H9 (cell line): ENCODE measurements at regions not wholly inside any gene's neighbourhood (a gene's known extent, or its start where the extent isn't known, plus 50 kb on each side); places are given as distances from the start of the nearest gene placed in this dataset.

Experiments used
- DNase-seq: peaks from one replicate; pipeline ENCODE4 v3.0.0-alpha.2; 2017
- H2AFZ ChIP-seq: one replicate; pipeline ENCODE4 v1.6.1; 2013; ENCODE audit warnings: mild to moderate bottlenecking, low read length, control low read depth, moderate library complexity
- H2AK5ac ChIP-seq: 2 replicates; pipeline ENCODE4 v1.6.1; 2013; ENCODE audit warnings: low read length, control low read depth, mixed read lengths; ENCODE audit not compliant: insufficient read length
- H2BK120ac ChIP-seq: one replicate; pipeline ENCODE4 v1.6.1; 2013; ENCODE audit warnings: low read depth, mild to moderate bottlenecking, low read length, control low read depth, inconsistent platforms; ENCODE audit not compliant: poor library complexity, severe bottlenecking
- H2BK12ac ChIP-seq: 2 replicates; pipeline ENCODE4 v1.6.1; 2013; ENCODE audit warnings: low read length, control low read depth, mixed read lengths, low read depth; ENCODE audit not compliant: insufficient read length
- H2BK15ac ChIP-seq: 2 replicates; pipeline ENCODE4 v1.6.1; 2013; ENCODE audit warnings: low read depth, low read length, control low read depth
- H2BK20ac ChIP-seq: one replicate; pipeline ENCODE4 v1.6.1; 2013; ENCODE audit warnings: low read depth, mild to moderate bottlenecking, low read length, control low read depth, inconsistent platforms; ENCODE audit not compliant: poor library complexity, severe bottlenecking
- H2BK5ac ChIP-seq: 2 replicates; pipeline ENCODE4 v1.6.1; 2013; ENCODE audit warnings: low read length, control low read depth, mixed read lengths; ENCODE audit not compliant: insufficient read length
- H3K14ac ChIP-seq: 2 replicates; pipeline ENCODE4 v1.6.1; 2013; ENCODE audit warnings: low read length, control low read depth; ENCODE audit not compliant: insufficient read depth
- H3K18ac ChIP-seq: 2 replicates; pipeline ENCODE4 v1.6.1; 2013; ENCODE audit warnings: low read depth, mild to moderate bottlenecking, mixed read lengths, low read length, control low read depth; ENCODE audit not compliant: insufficient read length
- H3K23ac ChIP-seq: 2 replicates; pipeline ENCODE4 v1.6.1; 2013; ENCODE audit warnings: low read length, control low read depth, mixed read lengths, low read depth; ENCODE audit not compliant: insufficient read length
- H3K23me2 ChIP-seq: 2 replicates; pipeline ENCODE4 v1.6.1; 2013; ENCODE audit warnings: low read depth, mild to moderate bottlenecking, mixed read lengths, low read length, control low read depth; ENCODE audit not compliant: insufficient read length, poor library complexity, severe bottlenecking
- H3K27ac ChIP-seq: 2 replicates; pipeline ENCODE4 v1.5.1; 2013; ENCODE audit warnings: low read length, control low read depth, mixed read lengths, low read depth; ENCODE audit not compliant: insufficient read length
- H3K27me3 ChIP-seq: 2 replicates; pipeline ENCODE4 v1.6.1; 2013; ENCODE audit warnings: low read length, control low read depth, inconsistent platforms; ENCODE audit not compliant: insufficient read depth
- H3K4ac ChIP-seq: 2 replicates; pipeline ENCODE4 v1.6.1; 2013; ENCODE audit warnings: low read depth, mild to moderate bottlenecking, control low read depth, inconsistent platforms, low read length, moderate library complexity
- H3K4me1 ChIP-seq: 2 replicates; pipeline ENCODE4 v1.6.1; 2013; ENCODE audit warnings: low read length, control low read depth, inconsistent platforms; ENCODE audit not compliant: insufficient read depth
- H3K4me2 ChIP-seq: 2 replicates; pipeline ENCODE4 v1.6.1; 2013; ENCODE audit warnings: low read length, control low read depth, mixed read lengths; ENCODE audit not compliant: insufficient read length, insufficient read depth
- H3K56ac ChIP-seq: 2 replicates; pipeline ENCODE4 v1.6.1; 2013; ENCODE audit warnings: low read depth, mild to moderate bottlenecking, mixed read lengths, low read length, control low read depth; ENCODE audit not compliant: insufficient read length
- H3K79me1 ChIP-seq: 2 replicates; pipeline ENCODE4 v1.6.1; 2013; ENCODE audit warnings: low read depth, mild to moderate bottlenecking, moderate library complexity, low read length, control low read depth, inconsistent platforms; ENCODE audit not compliant: insufficient read depth, poor library complexity, severe bottlenecking
- H3K79me2 ChIP-seq: 2 replicates; pipeline ENCODE4 v1.6.1; 2013; ENCODE audit warnings: low read length, control low read depth, inconsistent platforms; ENCODE audit not compliant: insufficient read depth
- H3K9ac ChIP-seq: 2 replicates; pipeline ENCODE4 v1.6.1; 2013; ENCODE audit warnings: low read length, control low read depth, mixed read lengths; ENCODE audit not compliant: insufficient read length; ENCODE audit errors: extremely low read depth
- H3K9me3 ChIP-seq: one replicate; pipeline ENCODE4 v1.6.1; 2013; ENCODE audit warnings: low read depth, low read length, inconsistent platforms; ENCODE audit not compliant: control insufficient read depth
- H3T11ph ChIP-seq: one replicate; pipeline ENCODE4 v1.6.1; 2013; ENCODE audit warnings: mild to moderate bottlenecking, low read length, control low read depth, inconsistent platforms
- H4K20me1 ChIP-seq: one replicate; pipeline ENCODE4 v1.6.1; 2013; ENCODE audit not compliant: control insufficient read depth, insufficient read length, insufficient read depth
- H4K5ac ChIP-seq: 2 replicates; pipeline ENCODE4 v1.6.1; 2013; ENCODE audit warnings: low read depth, mild to moderate bottlenecking, mixed read lengths, low read length, control low read depth; ENCODE audit not compliant: insufficient read length
- H4K8ac ChIP-seq: replicated peaks from 2 replicates; pipeline ENCODE4 v1.6.1; 2013; ENCODE audit warnings: low read length, control low read depth, mixed read lengths, low read depth; ENCODE audit not compliant: insufficient read length
- H4K91ac ChIP-seq: 2 replicates; pipeline ENCODE4 v1.6.1; 2013; ENCODE audit warnings: low read depth, mild to moderate bottlenecking, moderate library complexity, mixed read lengths, low read length, control low read depth; ENCODE audit not compliant: insufficient read length
- H3K27ac Mint-ChIP-seq, 3 experiments: 2 replicates in 2 of 3; 3 replicates in 1 of 3; pipeline ENCODE4 v1.8.0; 2020 to 2021; ENCODE audit warnings: mixed read lengths in 3 of 3, mild to moderate bottlenecking in 1 of 3, moderate library complexity in 1 of 3
- H3K27me3 Mint-ChIP-seq: 2 replicates; pipeline ENCODE4 v1.8.0; 2021; ENCODE audit warnings: low read depth, mild to moderate bottlenecking, moderate library complexity, mixed read lengths
- H3K36me3 Mint-ChIP-seq, 3 experiments: 2 replicates in 2 of 3; 3 replicates in 1 of 3; pipeline ENCODE4 v1.8.0; 2020 to 2021; ENCODE audit warnings: low read depth in 3 of 3, mixed read lengths in 3 of 3; ENCODE audit not compliant: insufficient read depth in 1 of 3
- H3K4me1 Mint-ChIP-seq, 2 experiments: 2 replicates each; pipeline ENCODE4 v1.8.0; 2020; ENCODE audit warnings: mixed read lengths in 2 of 2
- H3K4me3 Mint-ChIP-seq, 2 experiments: 2 replicates in 1 of 2; 3 replicates in 1 of 2; pipeline ENCODE4 v1.8.0; 2020 to 2021; ENCODE audit warnings: mild to moderate bottlenecking in 2 of 2, mixed read lengths in 2 of 2, moderate library complexity in 1 of 2
- H3K9me3 Mint-ChIP-seq, 2 experiments: 2 replicates in 1 of 2; 3 replicates in 1 of 2; pipeline ENCODE4 v1.8.0; 2020; ENCODE audit warnings: mild to moderate bottlenecking in 2 of 2, mixed read lengths in 2 of 2, moderate library complexity in 1 of 2
- CTCF ChIP-seq: fragments of 200-600 bp; sonication (generic); conservative IDR thresholded peaks from 3 replicates; pipeline ENCODE4 v1.8.0; 2021; ENCODE audit warnings: antibody characterized with exemption, mild to moderate bottlenecking
- WGBS: extraction: QIAGEN DNeasy Blood & Tissue Kit; methylation state at CpG from one replicate; pipeline ENCODE4 v1.1.7; 2013; ENCODE audit warnings: missing lambda C conversion rate, low lambda C conversion rate, mixed read lengths; ENCODE audit not compliant: insufficient read length; ENCODE audit errors: extremely low coverage; 5-methylcytosine and 5-hydroxymethylcytosine counted together

GRCh38 chr5:17413691-17414090, 84.3 kb upstream of the TAF11L2 start:
- Histone ChIP-seq H2BK15ac (no peak overlapping the region), H3K79me2 (no peaks in the 10 kb centered on the region), H2BK20ac (no peak overlapping the region), H3K23me2 (no peaks in the 10 kb centered on the region), H3K9ac (no peak overlapping the region), H4K5ac (no peak overlapping the region), H4K8ac (no peak overlapping the region), H2AK5ac (no peak overlapping the region), H3K79me1 (no peaks in the 10 kb centered on the region), H3K9me3 (no peaks in the 10 kb centered on the region), H3K4me1 (peaks cover 5% of the 10 kb centered on the region; the same call in 1 of the 2 replicates), H2AFZ (no peak overlapping the region), H3K27ac (no peak overlapping the region), H3K23ac (no peak overlapping the region), H4K91ac (no peak overlapping the region), H3K56ac (no peak overlapping the region), H2BK120ac (no peak overlapping the region), H3K4me2 (no peak overlapping the region), H4K20me1 (no peaks in the 10 kb centered on the region), H3K18ac (no peak overlapping the region), H3K14ac (no peak overlapping the region), H3T11ph (no peak overlapping the region), H3K27me3 (no peaks in the 10 kb centered on the region; the same call in 1 of the 2 replicates), H3K4ac (no peak overlapping the region), H2BK12ac (no peak overlapping the region), H2BK5ac (no peak overlapping the region)
- Mint-ChIP-seq H3K4me1 (peaks cover 27 to 41% of the 10 kb centered on the region in 2 experiments), H3K9me3 (peaks cover 2 to 4% of the 10 kb centered on the region in 2 experiments; a peak in 2 of 5 replicates), H3K27ac (peak overlapping the region in 1 of 3 experiments; percentile 87; a peak in 1 of 7 replicates), H3K4me3 (no peak overlapping the region), H3K36me3 (peaks cover 0 to 2% (median 0%) of the 10 kb centered on the region in 3 experiments; a peak in 2 of 7 replicates), H3K27me3 (peaks cover 8% of the 10 kb centered on the region)
- no peak for TF ChIP-seq CTCF
- WGBS: no CpG with 5 or more reads among the region's 3 CpGs
- DNase-seq: no peak
